SK-N-SH treated with all-trans-retinoic acid at 6 μM for 48 hours (cell line): ENCODE measurements at regions not wholly inside any gene's neighbourhood (a gene's known extent, or its start where the extent isn't known, plus 50 kb on each side); places are given as distances from the start of the nearest gene placed in this dataset.

Experiments used
- ATAC-seq: fragments of 200-7000 bp; cut with Tn5 transposase; 3 replicates; pipeline ENCODE4 v1.9.1; 2020; ENCODE audit warnings: mild to moderate bottlenecking, moderate library complexity
- ARNTL ChIP-seq: fragments of 450-650 bp; formaldehyde crosslinking; IDR thresholded peaks from 2 replicates; pipeline ENCODE4 v1.5.0; 2020; ENCODE audit warnings: low read depth, mild to moderate bottlenecking, moderate library complexity, borderline replicate concordance
- BACH2 ChIP-seq: fragments of 250-450 bp; sonication (Bioruptor Pico); IDR thresholded peaks from 2 replicates; pipeline ENCODE4 v1.9.0; 2021; ENCODE audit warnings: mild to moderate bottlenecking, borderline replicate concordance
- CSDC2 ChIP-seq: fragments of 250-450 bp; sonication (Bioruptor Pico); IDR thresholded peaks from 2 replicates; pipeline ENCODE4 v1.5.0; 2020; ENCODE audit warnings: mild to moderate bottlenecking, moderate library complexity
- ESRRG ChIP-seq: fragments of 250-450 bp; sonication (Bioruptor Pico); IDR thresholded peaks from 2 replicates; pipeline ENCODE4 v1.6.1; 2021; ENCODE audit warnings: mild to moderate bottlenecking
- GLIS3 ChIP-seq: fragments of 250-450 bp; sonication (Bioruptor Pico); IDR thresholded peaks from 2 replicates; pipeline ENCODE4 v1.5.0; 2020; ENCODE audit warnings: mild to moderate bottlenecking, moderate library complexity
- ISL1 ChIP-seq: fragments of 250-450 bp; sonication (Bioruptor Pico); IDR thresholded peaks from 2 replicates; pipeline ENCODE4 v2.1.2; 2022; ENCODE audit warnings: mild to moderate bottlenecking, moderate library complexity
- OSR1 ChIP-seq: fragments of 250-450 bp; sonication (Bioruptor Pico); IDR thresholded peaks from 2 replicates; pipeline ENCODE4 v1.8.0; 2022; ENCODE audit warnings: moderate library complexity, mild to moderate bottlenecking, inconsistent platforms
- POU6F1 ChIP-seq: fragments of 250-450 bp; sonication (Bioruptor Pico); IDR thresholded peaks from 2 replicates; pipeline ENCODE4 v1.8.0; 2021; ENCODE audit warnings: low read depth, mild to moderate bottlenecking, moderate library complexity, borderline replicate concordance
- PPARA ChIP-seq: fragments of 250-450 bp; sonication (Bioruptor Pico); IDR thresholded peaks from 2 replicates; pipeline ENCODE4 v1.5.0; 2020; ENCODE audit warnings: mild to moderate bottlenecking, borderline replicate concordance
- RARB ChIP-seq: fragments of 250-450 bp; sonication (Bioruptor Pico); IDR thresholded peaks from 2 replicates; pipeline ENCODE4 v1.8.0; 2021; ENCODE audit warnings: mild to moderate bottlenecking, moderate library complexity
- SNAI2 ChIP-seq: fragments of 250-450 bp; sonication (Bioruptor Pico); IDR thresholded peaks from 2 replicates; pipeline ENCODE4 v1.5.0; 2020; ENCODE audit warnings: mild to moderate bottlenecking, moderate library complexity
- TCF4 ChIP-seq: fragments of 250-450 bp; sonication (Bioruptor Pico); IDR thresholded peaks from 2 replicates; pipeline ENCODE4 v1.8.0; 2021; ENCODE audit warnings: mild to moderate bottlenecking, moderate library complexity, borderline replicate concordance
- TOX ChIP-seq: fragments of 250-450 bp; sonication (Bioruptor Pico); IDR thresholded peaks from 2 replicates; pipeline ENCODE4 v1.8.0; 2021; ENCODE audit warnings: mild to moderate bottlenecking, moderate library complexity, borderline replicate concordance
- TSHZ2 ChIP-seq: fragments of 250-450 bp; sonication (Bioruptor Pico); IDR thresholded peaks from 2 replicates; pipeline ENCODE4 v1.5.0; 2020; ENCODE audit warnings: mild to moderate bottlenecking, moderate library complexity
- ZC3H10 ChIP-seq: fragments of 250-450 bp; sonication (Bioruptor Pico); IDR thresholded peaks from 2 replicates; pipeline ENCODE4 v1.5.1; 2021; ENCODE audit warnings: mild to moderate bottlenecking, moderate library complexity
- ZFP3 ChIP-seq: fragments of 250-450 bp; sonication (Bioruptor Pico); IDR thresholded peaks from 2 replicates; pipeline ENCODE4 v1.5.0; 2020; ENCODE audit warnings: mild to moderate bottlenecking, moderate library complexity
- ZFP30 ChIP-seq: fragments of 450-650 bp; formaldehyde crosslinking; IDR thresholded peaks from 2 replicates; pipeline ENCODE4 v1.5.0; 2022; ENCODE audit warnings: mild to moderate bottlenecking, moderate library complexity
- ZNF565 ChIP-seq: fragments of 450-650 bp; formaldehyde crosslinking; conservative IDR thresholded peaks from 2 replicates; pipeline ENCODE4 v1.5.0; 2020; ENCODE audit warnings: low read depth, mild to moderate bottlenecking, moderate library complexity
- ZNF70 ChIP-seq: fragments of 450-650 bp; formaldehyde crosslinking; IDR thresholded peaks from 2 replicates; pipeline ENCODE4 v1.5.0; 2020; ENCODE audit warnings: mild to moderate bottlenecking, moderate library complexity
- TF ChIP-seq, protein P1 (sequence below): fragments of 250-450 bp; sonication (Bioruptor Pico); IDR thresholded peaks from 2 replicates; pipeline ENCODE4 v1.5.1; 2021; ENCODE audit warnings: mild to moderate bottlenecking, moderate library complexity
- TF ChIP-seq, protein P2 (sequence below): fragments of 250-450 bp; sonication (Bioruptor Pico); IDR thresholded peaks from 2 replicates; pipeline ENCODE4 v1.8.0; 2020; ENCODE audit warnings: mild to moderate bottlenecking, moderate library complexity, borderline replicate concordance

GRCh38 chr4:179164267-179164999 lies 1722.2 kb upstream of the AGA start:
- TF ChIP-seq ZFP3 (no peak), CSDC2 (no peak), SNAI2 (CRISPR knock-in tag) (no peak), PPARA (CRISPR knock-in tag) (no peak), ZFP30 (CRISPR knock-in tag) (no peak), TOX (CRISPR knock-in tag) (no peak), ARNTL (CRISPR knock-in tag) (no peak), POU6F1 (CRISPR knock-in tag) (no peak), ZNF565 (CRISPR knock-in tag) (no peak), RARB (CRISPR knock-in tag) (no peak), ESRRG (no peak), ISL1 (no peak), ZNF70 (CRISPR knock-in tag) (no peak), OSR1 (CRISPR knock-in tag) (no peak), ZC3H10 (CRISPR knock-in tag) (no peak), TCF4 (CRISPR knock-in tag) (no peak), BACH2 (no peak), TSHZ2 (CRISPR knock-in tag) (no peak)
- TF ChIP-seq, protein P1, sequence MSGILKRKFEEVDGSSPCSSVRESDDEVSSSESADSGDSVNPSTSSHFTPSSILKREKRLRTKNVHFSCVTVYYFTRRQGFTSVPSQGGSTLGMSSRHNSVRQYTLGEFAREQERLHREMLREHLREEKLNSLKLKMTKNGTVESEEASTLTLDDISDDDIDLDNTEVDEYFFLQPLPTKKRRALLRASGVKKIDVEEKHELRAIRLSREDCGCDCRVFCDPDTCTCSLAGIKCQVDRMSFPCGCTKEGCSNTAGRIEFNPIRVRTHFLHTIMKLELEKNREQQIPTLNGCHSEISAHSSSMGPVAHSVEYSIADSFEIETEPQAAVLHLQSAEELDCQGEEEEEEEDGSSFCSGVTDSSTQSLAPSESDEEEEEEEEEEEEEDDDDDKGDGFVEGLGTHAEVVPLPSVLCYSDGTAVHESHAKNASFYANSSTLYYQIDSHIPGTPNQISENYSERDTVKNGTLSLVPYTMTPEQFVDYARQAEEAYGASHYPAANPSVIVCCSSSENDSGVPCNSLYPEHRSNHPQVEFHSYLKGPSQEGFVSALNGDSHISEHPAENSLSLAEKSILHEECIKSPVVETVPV (CRISPR knock-in tag), result no peak
- TF ChIP-seq, all 23 proteins: peak for 0
- no peak for ATAC-seq

DNA sequence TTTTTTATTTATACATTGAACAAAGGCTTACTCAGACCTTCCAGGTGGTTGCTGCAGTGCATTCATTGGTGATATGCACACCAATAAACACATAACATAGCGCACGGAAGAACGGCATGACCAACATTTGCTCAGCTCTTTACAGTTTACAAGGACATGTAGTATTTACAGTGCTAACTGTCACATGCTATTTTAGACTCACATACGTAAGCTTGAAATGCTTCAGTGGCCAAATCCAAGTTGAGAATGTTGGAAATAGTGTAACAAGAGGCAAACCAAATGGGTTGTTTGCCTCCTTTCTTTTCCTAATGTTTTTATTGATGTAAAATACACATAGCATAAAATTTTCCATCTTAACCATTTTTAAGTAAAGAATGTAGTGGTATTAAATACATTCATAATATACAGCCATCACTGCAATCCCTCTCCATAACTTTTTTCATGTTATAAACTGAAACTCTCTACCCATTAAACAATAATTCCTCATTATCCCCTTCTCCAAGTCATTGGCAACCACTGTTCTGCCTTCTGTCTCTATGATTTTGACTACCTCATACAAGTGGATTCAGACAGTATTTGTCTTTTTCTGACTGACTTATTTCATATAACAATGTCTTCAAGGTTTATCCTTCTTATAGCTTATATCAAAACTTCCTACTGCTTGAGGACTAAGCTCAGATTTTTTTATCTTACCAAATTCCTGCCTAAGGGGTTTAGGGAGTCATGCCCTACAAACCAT lies 1722.9 kb upstream of the AGA start:
- ATAC-seq, result no peak
- no peak for TF ChIP-seq TSHZ2 (CRISPR knock-in tag)
- TF ChIP-seq CSDC2, result no peak
- TF ChIP-seq TCF4 (CRISPR knock-in tag), result no peak
- TF ChIP-seq ZC3H10 (CRISPR knock-in tag), result no peak
- no peak for TF ChIP-seq GLIS3 (CRISPR knock-in tag)
- no peak for TF ChIP-seq ARNTL (CRISPR knock-in tag)
- TF ChIP-seq, protein P2, sequence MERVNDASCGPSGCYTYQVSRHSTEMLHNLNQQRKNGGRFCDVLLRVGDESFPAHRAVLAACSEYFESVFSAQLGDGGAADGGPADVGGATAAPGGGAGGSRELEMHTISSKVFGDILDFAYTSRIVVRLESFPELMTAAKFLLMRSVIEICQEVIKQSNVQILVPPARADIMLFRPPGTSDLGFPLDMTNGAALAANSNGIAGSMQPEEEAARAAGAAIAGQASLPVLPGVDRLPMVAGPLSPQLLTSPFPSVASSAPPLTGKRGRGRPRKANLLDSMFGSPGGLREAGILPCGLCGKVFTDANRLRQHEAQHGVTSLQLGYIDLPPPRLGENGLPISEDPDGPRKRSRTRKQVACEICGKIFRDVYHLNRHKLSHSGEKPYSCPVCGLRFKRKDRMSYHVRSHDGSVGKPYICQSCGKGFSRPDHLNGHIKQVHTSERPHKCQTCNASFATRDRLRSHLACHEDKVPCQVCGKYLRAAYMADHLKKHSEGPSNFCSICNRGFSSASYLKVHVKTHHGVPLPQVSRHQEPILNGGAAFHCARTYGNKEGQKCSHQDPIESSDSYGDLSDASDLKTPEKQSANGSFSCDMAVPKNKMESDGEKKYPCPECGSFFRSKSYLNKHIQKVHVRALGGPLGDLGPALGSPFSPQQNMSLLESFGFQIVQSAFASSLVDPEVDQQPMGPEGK (CRISPR knock-in tag), result no peak
- TF ChIP-seq ISL1, result no peak
- no peak for TF ChIP-seq BACH2
